ENCODE measurements at regions not wholly inside any gene's neighbourhood (a gene's known extent, or its start where the extent isn't known, plus 50 kb on each side); places are given as distances from the start of the nearest gene placed in this dataset.
"Not testable (repeated sequence)": the region's sequence is repeated elsewhere in the genome, so short reads cannot be mapped to it uniquely, and the experiment has no call there.

DNA sequence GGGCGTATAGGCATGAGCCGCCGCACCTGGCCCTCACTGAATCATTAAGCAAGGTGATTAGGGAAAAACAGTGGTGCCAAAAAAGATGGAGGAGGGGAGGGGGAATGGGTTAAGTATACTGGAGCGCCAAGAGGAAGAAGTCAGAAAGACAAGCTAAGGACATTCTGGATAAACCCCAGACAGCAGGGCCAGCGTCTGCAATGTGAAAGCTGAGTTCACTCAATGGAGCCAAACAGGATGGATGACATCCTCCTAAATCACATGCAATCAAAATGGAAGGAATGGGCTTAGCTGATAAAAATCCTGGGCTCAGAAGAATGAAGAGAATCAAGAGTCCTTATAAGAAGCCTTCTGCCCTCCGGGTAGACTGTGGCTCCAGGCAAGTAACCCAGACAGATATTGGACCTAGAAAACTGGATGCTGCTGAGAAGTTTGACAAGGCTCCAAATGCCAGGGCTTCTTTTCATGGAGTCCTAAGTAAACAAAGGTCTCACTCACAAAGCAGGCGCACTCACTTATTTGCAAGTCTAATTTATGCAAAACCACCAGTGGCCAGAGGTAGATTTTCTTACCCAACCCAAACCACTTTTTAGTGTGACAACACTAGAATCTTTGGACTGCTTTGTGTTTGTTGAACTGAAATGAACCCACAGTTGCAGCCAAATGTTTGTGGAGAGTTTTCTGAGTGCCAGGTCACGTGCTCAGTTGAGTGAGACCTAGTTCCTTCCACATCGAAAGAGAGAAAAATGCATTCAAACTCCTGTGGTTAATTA, 519.1 kb upstream of the AUTS2 start:
- H3K9me3 ChIP-seq (ENCODE audit: control insufficient read depth, insufficient read depth, low read length), result peaks cover 13% of the 10 kb centered on the region
- DNase-seq (ENCODE audit: low read depth, low spot score), result no peak
- H3K4me1 ChIP-seq (ENCODE audit: control insufficient read depth, insufficient read depth, low read length), result no peaks in the 10 kb centered on the region
- no peaks in the 10 kb centered on the region for H3K27me3 ChIP-seq (ENCODE audit: control insufficient read depth, insufficient read depth, low read length)
- no CpG with 5 or more reads among the region's 9 CpGs for WGBS (ENCODE audit: insufficient coverage, insufficient read length)
- H3K4me3 ChIP-seq (ENCODE audit: low read length), result no peak overlapping the region
- no peaks in the 10 kb centered on the region for H3K36me3 ChIP-seq (ENCODE audit: control insufficient read depth, insufficient read depth, low read length)
- no peak overlapping the region for H3K27ac ChIP-seq (ENCODE audit: low read length)

DNA sequence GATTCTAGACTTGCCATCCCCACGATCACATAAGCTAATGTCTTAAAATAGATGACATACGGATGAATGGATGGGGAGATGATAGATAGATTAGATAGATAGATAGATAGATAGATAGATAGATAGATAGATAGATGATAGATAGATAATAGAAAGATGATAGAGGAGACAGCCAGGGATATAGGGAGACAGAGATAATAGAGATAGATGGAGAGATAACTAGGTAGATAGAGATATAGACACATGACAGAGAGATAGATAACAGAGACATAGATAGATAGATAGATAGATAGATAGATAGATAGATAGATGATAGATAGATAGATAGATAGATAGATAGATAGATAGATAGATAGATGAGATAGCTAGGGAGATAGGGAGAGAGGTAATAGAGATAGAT, 511.0 kb upstream of the AUTS2 start:
- H3K9me3 ChIP-seq (ENCODE audit: control insufficient read depth, insufficient read depth, low read length); H3K36me3 ChIP-seq (ENCODE audit: control insufficient read depth, insufficient read depth, low read length); H3K27me3 ChIP-seq (ENCODE audit: control insufficient read depth, insufficient read depth, low read length); H3K4me3 ChIP-seq (ENCODE audit: low read length); DNase-seq (ENCODE audit: low read depth, low spot score); H3K4me1 ChIP-seq (ENCODE audit: control insufficient read depth, insufficient read depth, low read length); H3K27ac ChIP-seq (ENCODE audit: low read length): not testable (repeated sequence)
- WGBS (ENCODE audit: insufficient coverage, insufficient read length), result 100% methylated on average over 1 of the region's 2 CpGs

- Histone ChIP-seq H3K4me1 (ENCODE audit: control insufficient read depth, insufficient read depth, low read length) (no peaks in the 10 kb centered on the region), H3K4me3 (ENCODE audit: low read length) (no peak overlapping the region), H3K36me3 (ENCODE audit: control insufficient read depth, insufficient read depth, low read length) (no peaks in the 10 kb centered on the region), H3K9me3 (ENCODE audit: control insufficient read depth, insufficient read depth, low read length) (peaks cover 8% of the 10 kb centered on the region), H3K27ac (ENCODE audit: low read length) (no peak overlapping the region), H3K27me3 (ENCODE audit: control insufficient read depth, insufficient read depth, low read length) (no peaks in the 10 kb centered on the region)
- DNase-seq (ENCODE audit: low read depth, low spot score), result no peak
Measured at GRCh38 chr7:69088185-69088584, 510.1 kb upstream of the AUTS2 start.

DNA sequence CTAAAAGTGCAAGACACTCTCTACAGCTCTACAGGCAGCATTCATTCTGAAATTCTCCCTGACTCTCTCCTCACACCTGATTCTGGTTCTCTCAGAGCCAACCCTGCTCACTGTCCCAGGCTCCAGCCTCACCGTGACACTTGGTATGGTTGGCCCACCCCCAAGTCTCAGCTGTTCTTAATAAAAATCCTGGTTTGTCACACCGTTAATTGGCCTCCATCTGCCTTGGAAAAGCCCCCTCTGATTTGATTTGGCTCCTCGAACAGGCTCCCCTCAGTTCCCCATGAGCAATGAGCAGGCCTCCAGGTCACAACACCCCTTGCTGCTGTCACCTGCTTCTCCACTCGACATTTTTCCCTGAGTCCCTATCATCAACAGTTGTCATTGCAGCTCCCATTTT, 507.3 kb upstream of the AUTS2 start:
- Histone ChIP-seq H3K4me1 (ENCODE audit: control insufficient read depth, insufficient read depth, low read length) (no peaks in the 10 kb centered on the region), H3K27me3 (ENCODE audit: control insufficient read depth, insufficient read depth, low read length) (no peaks in the 10 kb centered on the region), H3K4me3 (ENCODE audit: low read length) (no peak overlapping the region), H3K9me3 (ENCODE audit: control insufficient read depth, insufficient read depth, low read length) (peaks cover 7% of the 10 kb centered on the region), H3K36me3 (ENCODE audit: control insufficient read depth, insufficient read depth, low read length) (no peaks in the 10 kb centered on the region), H3K27ac (ENCODE audit: low read length) (no peak overlapping the region)
- DNase-seq (ENCODE audit: low read depth, low spot score), result no peak
- no CpG with 5 or more reads among the region's 4 CpGs for WGBS (ENCODE audit: insufficient coverage, insufficient read length)

DNA sequence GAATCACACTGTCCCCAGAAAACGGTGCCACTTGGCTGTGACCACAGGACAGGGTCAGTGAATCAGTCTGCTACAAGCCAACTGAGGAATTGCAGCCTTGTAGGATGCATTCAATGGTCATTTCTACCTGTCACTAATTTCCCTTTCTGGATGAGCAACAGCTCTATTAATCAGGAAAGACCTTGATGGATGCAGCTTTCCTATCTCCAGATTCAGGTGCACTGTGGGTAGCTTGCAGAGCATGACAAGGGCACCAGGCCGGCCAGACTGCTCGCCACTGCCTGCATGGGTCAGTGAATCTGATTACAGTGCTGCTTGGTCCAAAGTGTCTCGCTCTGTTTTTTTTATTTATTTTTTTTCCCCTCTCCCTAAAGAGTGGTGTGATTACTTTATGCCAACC, 506.8 kb upstream of the AUTS2 start:
- no peak for DNase-seq (ENCODE audit: low read depth, low spot score)
- WGBS (ENCODE audit: insufficient coverage, insufficient read length), result no CpG with 5 or more reads among the region's 4 CpGs
- Histone ChIP-seq H3K36me3 (ENCODE audit: control insufficient read depth, insufficient read depth, low read length) (no peaks in the 10 kb centered on the region), H3K4me3 (ENCODE audit: low read length) (no peak overlapping the region), H3K4me1 (ENCODE audit: control insufficient read depth, insufficient read depth, low read length) (no peaks in the 10 kb centered on the region), H3K27ac (ENCODE audit: low read length) (no peak overlapping the region), H3K9me3 (ENCODE audit: control insufficient read depth, insufficient read depth, low read length) (peaks cover 5% of the 10 kb centered on the region), H3K27me3 (ENCODE audit: control insufficient read depth, insufficient read depth, low read length) (no peaks in the 10 kb centered on the region)

DNA sequence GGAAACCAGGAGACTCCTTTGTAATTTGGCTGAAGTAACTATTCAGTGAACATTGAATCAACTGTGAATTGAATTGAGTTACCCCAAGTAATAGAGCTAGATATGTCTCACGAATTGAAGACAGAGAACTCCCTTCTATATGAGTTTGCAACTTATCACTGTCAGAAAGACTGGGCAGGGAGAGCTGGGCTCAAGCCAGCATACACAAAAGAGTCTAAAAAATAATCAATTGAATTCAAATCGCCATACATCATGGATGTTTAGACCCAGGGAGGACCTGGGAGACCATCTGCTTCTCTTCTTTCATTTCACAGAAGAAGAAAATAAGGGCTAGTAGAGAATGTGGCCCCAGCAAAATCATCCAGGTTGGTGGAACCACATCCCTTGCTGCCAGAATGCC, 503.1 kb upstream of the AUTS2 start:
- peaks cover 8% of the 10 kb centered on the region for H3K9me3 ChIP-seq (ENCODE audit: control insufficient read depth, insufficient read depth, low read length)
- DNase-seq (ENCODE audit: low read depth, low spot score), result no peak
- no peak overlapping the region for H3K4me3 ChIP-seq (ENCODE audit: low read length)
- no peaks in the 10 kb centered on the region for H3K36me3 ChIP-seq (ENCODE audit: control insufficient read depth, insufficient read depth, low read length)
- H3K27me3 ChIP-seq (ENCODE audit: control insufficient read depth, insufficient read depth, low read length), result no peaks in the 10 kb centered on the region
- no peaks in the 10 kb centered on the region for H3K4me1 ChIP-seq (ENCODE audit: control insufficient read depth, insufficient read depth, low read length)
- no CpG with 5 or more reads among the region's 2 CpGs for WGBS (ENCODE audit: insufficient coverage, insufficient read length)
- no peak overlapping the region for H3K27ac ChIP-seq (ENCODE audit: low read length)

DNA sequence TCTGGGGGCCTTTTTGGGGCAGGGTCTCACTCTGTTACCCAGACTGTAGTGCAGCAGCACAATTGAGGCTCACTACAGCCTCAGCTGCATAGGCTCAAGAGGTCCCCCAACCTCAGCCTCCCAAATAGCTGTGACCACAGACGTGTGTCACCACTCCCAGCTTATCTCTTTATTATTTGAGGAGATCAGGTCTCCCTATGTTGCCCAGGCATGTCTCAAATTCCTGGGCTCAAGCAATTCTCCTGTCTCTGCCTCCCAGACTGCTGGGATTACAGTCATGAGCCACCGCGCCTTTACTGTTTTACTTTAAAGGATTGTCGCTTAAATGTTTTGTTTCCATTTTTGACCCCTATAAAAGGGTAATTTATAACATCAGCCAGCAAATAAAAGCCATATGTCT, 502.6 kb upstream of the AUTS2 start:
- Histone ChIP-seq H3K36me3 (ENCODE audit: control insufficient read depth, insufficient read depth, low read length) (no peaks in the 10 kb centered on the region), H3K27ac (ENCODE audit: low read length) (no peak overlapping the region), H3K9me3 (ENCODE audit: control insufficient read depth, insufficient read depth, low read length) (peaks cover 8% of the 10 kb centered on the region), H3K4me1 (ENCODE audit: control insufficient read depth, insufficient read depth, low read length) (no peaks in the 10 kb centered on the region), H3K27me3 (ENCODE audit: control insufficient read depth, insufficient read depth, low read length) (no peaks in the 10 kb centered on the region), H3K4me3 (ENCODE audit: low read length) (no peak overlapping the region)
- WGBS (ENCODE audit: insufficient coverage, insufficient read length), result no CpG with 5 or more reads among the region's 4 CpGs
- no peak for DNase-seq (ENCODE audit: low read depth, low spot score)

DNA sequence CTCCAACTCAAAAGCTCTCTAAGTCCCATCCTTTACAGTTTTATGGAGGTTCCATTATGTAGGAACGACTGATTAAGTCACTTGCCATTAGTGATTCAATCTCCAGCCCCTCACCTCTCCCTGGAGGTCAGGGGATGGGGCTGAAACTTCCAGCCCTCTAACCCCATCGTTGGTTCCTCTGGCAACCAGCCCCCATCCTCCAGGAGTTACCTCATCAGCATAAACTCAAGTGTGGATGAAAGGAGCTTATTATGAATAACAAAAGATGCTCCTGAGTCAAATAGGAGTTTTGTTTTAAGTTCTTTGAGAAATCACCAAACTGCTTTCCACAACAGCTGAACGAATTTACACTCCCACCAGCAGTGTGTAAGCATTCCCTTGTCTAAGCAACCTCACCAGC, 494.3 kb upstream of the AUTS2 start:
- H3K4me3 ChIP-seq (ENCODE audit: low read length), result no peak overlapping the region
- H3K36me3 ChIP-seq (ENCODE audit: control insufficient read depth, insufficient read depth, low read length), result no peaks in the 10 kb centered on the region
- no CpG with 5 or more reads among the region's 3 CpGs for WGBS (ENCODE audit: insufficient coverage, insufficient read length)
- H3K4me1 ChIP-seq (ENCODE audit: control insufficient read depth, insufficient read depth, low read length), result no peaks in the 10 kb centered on the region
- DNase-seq (ENCODE audit: low read depth, low spot score), result no peak
- H3K27me3 ChIP-seq (ENCODE audit: control insufficient read depth, insufficient read depth, low read length), result no peaks in the 10 kb centered on the region
- no peak overlapping the region for H3K27ac ChIP-seq (ENCODE audit: low read length)
- peaks cover 7% of the 10 kb centered on the region; the same call in 1 of the 2 replicates for H3K9me3 ChIP-seq (ENCODE audit: control insufficient read depth, insufficient read depth, low read length)

GRCh38 chr7:69105092-69105491, 493.2 kb upstream of the AUTS2 start:
- Histone ChIP-seq H3K9me3 (ENCODE audit: control insufficient read depth, insufficient read depth, low read length) (peaks cover 7% of the 10 kb centered on the region), H3K27me3 (ENCODE audit: control insufficient read depth, insufficient read depth, low read length) (no peaks in the 10 kb centered on the region), H3K27ac (ENCODE audit: low read length) (no peak overlapping the region), H3K4me3 (ENCODE audit: low read length) (no peak overlapping the region), H3K36me3 (ENCODE audit: control insufficient read depth, insufficient read depth, low read length) (no peaks in the 10 kb centered on the region), H3K4me1 (ENCODE audit: control insufficient read depth, insufficient read depth, low read length) (no peaks in the 10 kb centered on the region)
- WGBS (ENCODE audit: insufficient coverage, insufficient read length), result no CpG with 5 or more reads among the region's 3 CpGs
- no peak for DNase-seq (ENCODE audit: low read depth, low spot score)

DNA sequence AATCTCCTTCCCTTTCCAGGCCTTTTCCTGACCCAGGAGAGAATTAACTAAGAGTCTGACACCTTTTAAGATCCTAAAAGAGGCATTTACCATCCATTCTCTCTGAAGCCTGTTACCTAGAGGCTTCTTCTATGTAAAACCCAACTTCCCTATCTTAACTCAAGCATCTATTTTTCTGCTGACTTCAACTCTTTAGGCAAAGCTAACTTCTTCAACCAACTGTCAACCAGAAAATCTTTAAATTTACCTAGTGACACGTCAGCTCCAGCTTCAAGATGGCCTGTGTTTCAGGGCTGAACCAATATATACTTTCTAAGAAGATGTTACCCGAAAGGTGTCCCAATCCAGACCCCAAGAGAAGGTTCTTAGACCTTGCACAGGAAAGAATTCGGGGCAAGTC, 492.3 kb upstream of the AUTS2 start:
- Histone ChIP-seq H3K27me3 (ENCODE audit: control insufficient read depth, insufficient read depth, low read length) (no peaks in the 10 kb centered on the region), H3K27ac (ENCODE audit: low read length) (no peak overlapping the region), H3K4me3 (ENCODE audit: low read length) (no peak overlapping the region), H3K4me1 (ENCODE audit: control insufficient read depth, insufficient read depth, low read length) (no peaks in the 10 kb centered on the region), H3K36me3 (ENCODE audit: control insufficient read depth, insufficient read depth, low read length) (no peaks in the 10 kb centered on the region), H3K9me3 (ENCODE audit: control insufficient read depth, insufficient read depth, low read length) (peaks cover 10% of the 10 kb centered on the region)
- no peak for DNase-seq (ENCODE audit: low read depth, low spot score)
- WGBS (ENCODE audit: insufficient coverage, insufficient read length), result no CpG with 5 or more reads among the region's 3 CpGs

DNA sequence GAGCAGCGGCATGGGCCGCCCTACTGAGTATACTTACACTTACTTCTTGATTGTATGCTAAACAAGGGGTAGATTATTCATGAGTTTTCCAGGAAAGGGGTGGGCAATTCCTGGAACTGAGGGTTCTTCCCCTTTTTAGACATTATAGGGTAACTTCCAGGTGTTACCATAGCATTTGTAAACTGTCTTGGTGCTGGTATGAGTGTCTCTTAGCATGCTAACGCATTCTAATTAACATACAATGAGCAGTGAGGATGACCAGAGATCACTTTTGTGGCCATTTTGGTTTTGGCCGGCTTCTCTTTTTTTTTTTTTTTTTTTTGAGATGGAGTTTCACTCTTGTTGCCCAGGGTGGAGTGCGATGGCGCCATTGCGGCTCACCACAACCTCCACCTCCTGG, 491.8 kb upstream of the AUTS2 start:
- not testable (repeated sequence) for H3K9me3 ChIP-seq (ENCODE audit: control insufficient read depth, insufficient read depth, low read length); H3K4me1 ChIP-seq (ENCODE audit: control insufficient read depth, insufficient read depth, low read length); H3K4me3 ChIP-seq (ENCODE audit: low read length); H3K27ac ChIP-seq (ENCODE audit: low read length); DNase-seq (ENCODE audit: low read depth, low spot score); H3K36me3 ChIP-seq (ENCODE audit: control insufficient read depth, insufficient read depth, low read length); H3K27me3 ChIP-seq (ENCODE audit: control insufficient read depth, insufficient read depth, low read length)
- WGBS (ENCODE audit: insufficient coverage, insufficient read length), result no CpG with 5 or more reads among the region's 7 CpGs

Data from iPS DF 6.9 (cell line).